HepG2 (cell line): ENCODE measurements at regions not wholly inside any gene's neighbourhood (a gene's known extent, or its start where the extent isn't known, plus 50 kb on each side); places are given as distances from the start of the nearest gene placed in this dataset.
"Not testable (repeated sequence)": the region's sequence is repeated elsewhere in the genome, so short reads cannot be mapped to it uniquely, and the experiment has no call there.

ENCODE experiments used
- ATAC-seq: fragments of 200-7000 bp; cut with Tn5 transposase; 3 replicates; pipeline ENCODE4 v1.9.1; 2020; ENCODE audit warnings: mild to moderate bottlenecking, moderate library complexity
- BruUV-seq: library from RNA; stranded (reverse); fragments of 400-500 nt; replicated peaks from 2 replicates; lab custom pipeline; 2021; lab: Mats Ljungman, UMichigan
- CTCF ChIA-PET: fragments of 300-600 bp; formaldehyde crosslinking; extraction: SDS; loops from one replicate; lab custom pipeline; 2021; ENCODE audit warnings: low total read pairs, inconsistent platforms, low intra/inter-chr PET ratio; lab: Yijun Ruan, JAX
- POLR2A ChIA-PET: fragments of 350-600 bp; sonication (Branson Sonifier 250); formaldehyde crosslinking; loops from one replicate; lab custom pipeline; 2020; ENCODE audit warnings: antibody characterized with exemption, inconsistent platforms; lab: Yijun Ruan, JAX
- DNase-seq: peaks from one replicate; pipeline ENCODE4 v3.0.0-alpha.2; 2015; ENCODE audit warnings: low spot score
- FAIRE-seq: peaks from 3 replicates; lab custom pipeline; 2011; peaks lifted over from hg19 to GRCh38; lab: Jason Lieb, UNC
- H2AFZ ChIP-seq: one replicate; pipeline ENCODE4 v1.6.1; 2011; ENCODE audit warnings: low read length, inconsistent platforms
- H3K27ac ChIP-seq: fragments of 300-600 bp; 3 replicates; pipeline ENCODE4 v1.8.0; 2011; ENCODE audit warnings: mixed run types, mild to moderate bottlenecking, mixed read lengths, low read length, inconsistent platforms; ENCODE audit not compliant: insufficient read depth; ENCODE audit errors: extremely low read length
- H3K27me3 ChIP-seq, 2 experiments: fragments of 200-600 bp in 1 of 2; 2 replicates in 1 of 2; 3 replicates in 1 of 2; pipeline versions ENCODE4 v1.6.0 to v1.8.0; 2011; ENCODE audit warnings: low read length in 2 of 2, mild to moderate bottlenecking in 2 of 2, moderate library complexity in 2 of 2, inconsistent platforms in 1 of 2; ENCODE audit not compliant: insufficient read depth in 2 of 2, control insufficient read depth in 1 of 2
- H3K36me3 ChIP-seq, 2 experiments: fragments of 200-600 bp in 1 of 2; replicated peaks in 1 of 2; 2 replicates in 1 of 2; 3 replicates in 1 of 2; pipeline versions ENCODE4 v1.5.1 to v1.8.0; 2011; ENCODE audit warnings: low read length in 2 of 2, inconsistent platforms in 1 of 2; ENCODE audit not compliant: insufficient read depth in 2 of 2, control insufficient read depth in 1 of 2
- H3K4me1 ChIP-seq: 2 replicates; pipeline ENCODE4 v1.5.1; 2012; ENCODE audit warnings: low read length, inconsistent platforms; ENCODE audit not compliant: insufficient read depth
- H3K4me2 ChIP-seq: 2 replicates; pipeline ENCODE4 v1.6.0; 2011; ENCODE audit warnings: low read depth, low read length, inconsistent platforms
- H3K4me3 ChIP-seq, 3 experiments: fragments of 200-600 bp in 1 of 3; sonication (generic), shearing (Covaris generic) in 1 of 3; replicated peaks in 1 of 3; 2 replicates each; pipeline ENCODE4 v1.5.1; 2011 to 2016; ENCODE audit warnings: low read length in 3 of 3, inconsistent platforms in 2 of 3, low read depth in 2 of 3, mild to moderate bottlenecking in 2 of 3, control low read depth in 1 of 3, mixed read lengths in 1 of 3; ENCODE audit not compliant: insufficient read depth in 1 of 3
- H3K79me2 ChIP-seq: one replicate; pipeline ENCODE4 v1.6.1; 2011; ENCODE audit warnings: low read length, inconsistent platforms; ENCODE audit not compliant: insufficient read depth
- H3K9ac ChIP-seq: 2 replicates; pipeline ENCODE4 v1.6.0; 2011; ENCODE audit warnings: mild to moderate bottlenecking, low read depth, low read length, inconsistent platforms; ENCODE audit not compliant: insufficient read depth
- H3K9me3 ChIP-seq: 2 replicates; pipeline ENCODE4 v1.5.1; 2012; ENCODE audit warnings: mild to moderate bottlenecking, low read length
- H4K20me1 ChIP-seq: 2 replicates; pipeline ENCODE4 v1.6.0; 2011; ENCODE audit warnings: inconsistent platforms, mild to moderate bottlenecking, low read length, moderate library complexity; ENCODE audit not compliant: insufficient read depth
- whole genome bisulfite sequencing: methylation state at CpG from one replicate; pipeline ENCODE4 v1.1.6; 2017; ENCODE audit warnings: low lambda C conversion rate; 5-methylcytosine and 5-hydroxymethylcytosine counted together
- in situ Hi-C: cut with HindIII; loops from 2 replicates; pipeline ENCODE4 v1.10.0; 2017; ENCODE audit warnings: low pct_unique_long_range_greater_than_20kb; ENCODE audit not compliant: extremely low pct_ligation_motif_present
- intact Hi-C: fragments of 100-400 bp; cut with micrococcal nuclease; formaldehyde crosslinking; loops from one replicate; pipeline ENCODE4 v1.10.0; 2022; ENCODE audit not compliant: unreplicated experiment

DNA sequence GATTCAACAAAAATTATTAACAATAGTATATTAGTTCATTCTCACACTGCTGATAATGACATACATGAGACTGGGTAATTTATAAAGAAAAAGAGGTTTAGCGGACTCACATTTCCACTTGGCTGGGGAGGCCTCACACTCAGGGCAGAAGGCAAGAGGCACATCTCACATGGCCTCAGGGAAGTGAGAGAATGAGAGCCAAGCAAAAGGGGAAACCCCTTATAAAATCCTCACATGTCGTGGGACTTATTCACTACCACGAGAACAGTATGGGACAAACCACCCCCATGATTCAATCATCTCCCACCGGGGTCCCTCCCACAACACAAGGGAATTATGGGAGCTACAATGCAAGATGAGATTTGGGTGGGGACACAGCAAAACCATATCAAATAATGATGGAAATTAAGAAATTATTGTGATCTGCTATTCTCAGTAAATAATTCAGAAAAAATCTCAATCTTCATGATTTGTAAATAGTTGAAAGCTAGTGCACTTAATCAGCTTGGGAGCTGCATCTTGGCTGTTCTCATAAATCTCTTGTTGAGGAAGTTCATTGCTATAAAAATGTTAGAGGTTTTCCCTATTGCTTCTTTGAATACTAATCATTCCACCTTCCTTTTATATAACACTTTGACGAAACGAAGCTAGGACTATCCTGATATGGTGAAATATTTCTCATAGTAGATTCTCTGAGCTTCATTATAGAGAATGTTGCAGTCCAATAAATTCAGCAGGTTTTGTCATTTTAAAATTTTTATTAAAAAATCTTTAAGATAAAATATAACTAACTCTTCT is 179.2 kb downstream of the SPDYE17 start:
- H3K4me2 ChIP-seq, FAIRE-seq, H2AFZ ChIP-seq, BruUV-seq, H3K36me3 ChIP-seq, POLR2A ChIA-PET, CTCF ChIA-PET, H3K9me3 ChIP-seq, ATAC-seq, intact Hi-C loops, H3K27ac ChIP-seq, H3K79me2 ChIP-seq, in situ Hi-C loops, H3K9ac ChIP-seq, DNase-seq, H3K27me3 ChIP-seq, H3K4me3 ChIP-seq, H4K20me1 ChIP-seq: not testable (repeated sequence)
- peaks cover 13% of the 10 kb centered on the region for H3K4me1 ChIP-seq
- WGBS: 34% methylated on average over 6 of the region's 6 CpGs

DNA sequence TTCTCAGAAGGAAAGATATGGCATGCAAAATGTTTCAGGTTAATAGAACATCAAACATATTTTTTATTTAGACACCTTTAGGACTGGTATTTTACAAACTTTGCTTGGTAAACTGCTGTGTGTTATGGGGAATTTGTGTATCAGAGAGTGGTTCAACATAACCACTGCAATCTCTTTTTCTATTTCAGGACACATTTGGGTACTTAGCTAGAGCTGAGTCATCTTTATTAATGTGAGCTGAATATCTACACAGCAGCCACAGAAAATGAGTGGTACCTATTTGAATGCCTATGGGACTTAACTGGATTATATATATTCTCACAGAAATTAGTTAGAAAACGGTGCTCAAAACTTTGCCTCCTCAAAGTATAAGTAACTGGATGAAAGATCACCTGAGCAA is 179.8 kb downstream of the SPDYE17 start:
- H3K79me2 ChIP-seq, H2AFZ ChIP-seq, H3K4me3 ChIP-seq, H3K9ac ChIP-seq, DNase-seq, FAIRE-seq, H3K27ac ChIP-seq, in situ Hi-C loops, H3K27me3 ChIP-seq, intact Hi-C loops, POLR2A ChIA-PET, BruUV-seq, H3K9me3 ChIP-seq, H3K36me3 ChIP-seq, ATAC-seq, H3K4me2 ChIP-seq, H4K20me1 ChIP-seq, CTCF ChIA-PET: not testable (repeated sequence)
- H3K4me1 ChIP-seq: peaks cover 13% of the 10 kb centered on the region
- WGBS: 67% methylated on average over 1 of the region's 1 CpG

DNA sequence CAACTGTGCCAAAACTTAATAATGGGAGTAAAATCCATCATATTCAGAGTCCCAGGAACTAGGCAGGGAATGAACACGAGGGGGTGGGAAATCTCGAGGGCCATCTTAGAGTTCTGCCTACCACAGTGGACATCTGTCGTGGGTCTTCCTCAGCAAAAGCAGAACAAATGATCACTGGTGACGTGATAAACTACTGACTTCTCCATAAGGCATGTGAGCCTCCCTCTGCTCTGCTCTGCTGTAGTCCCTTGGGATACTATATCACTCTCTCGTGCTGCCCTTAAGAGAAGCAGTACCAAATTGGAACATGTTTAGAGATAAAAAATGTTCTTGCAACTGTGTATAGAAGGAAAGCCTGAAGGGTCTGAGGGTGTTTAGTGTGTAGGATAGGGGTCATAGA is 180.5 kb downstream of the SPDYE17 start:
- H3K79me2 ChIP-seq, H3K27ac ChIP-seq, FAIRE-seq, BruUV-seq, H3K36me3 ChIP-seq, H3K27me3 ChIP-seq, H2AFZ ChIP-seq, H3K4me3 ChIP-seq, DNase-seq, in situ Hi-C loops, intact Hi-C loops, H3K4me2 ChIP-seq, H4K20me1 ChIP-seq, H3K9me3 ChIP-seq, ATAC-seq, H3K9ac ChIP-seq, CTCF ChIA-PET, POLR2A ChIA-PET: not testable (repeated sequence)
- peaks cover 13% of the 10 kb centered on the region for H3K4me1 ChIP-seq
- 92% methylated on average over 5 of the region's 5 CpGs for WGBS
